ENCODE measurements at regions not wholly inside any gene's neighbourhood (a gene's known extent, or its start where the extent isn't known, plus 50 kb on each side); places are given as distances from the start of the nearest gene placed in this dataset.

- Histone ChIP-seq H3K4me1 (ENCODE audit: insufficient read depth, low read length) (no peaks in the 10 kb centered on the region), H3K4me3 (ENCODE audit: insufficient read depth, low read length) (no peak overlapping the region), H3K79me2 (ENCODE audit: insufficient read depth, low read length) (no peaks in the 10 kb centered on the region), H3K36me3 (ENCODE audit: insufficient read depth, low read length) (no peaks in the 10 kb centered on the region), H3K27ac (ENCODE audit: low read depth, low read length) (no peak overlapping the region), H4K20me1 (ENCODE audit: insufficient read depth, low read length) (no peaks in the 10 kb centered on the region), H3K27me3 (ENCODE audit: insufficient read depth, low read length) (no peaks in the 10 kb centered on the region), H3K4me2 (ENCODE audit: insufficient read depth, low read length) (no peak overlapping the region), H3K9me3 (ENCODE audit: low read depth, low read length) (no peaks in the 10 kb centered on the region), H2AFZ (ENCODE audit: low read length) (no peak overlapping the region)
- no peak for TF ChIP-seq CTCF (IDR thresholded peaks at IDR 0.05; ENCODE audit: extremely low read depth, low read depth, low read length)
- DNase-seq (ENCODE audit: insufficient read length, low spot score, missing footprints): no peak
These were observed 198.1 kb upstream of the CPHXL start for GRCh38 chr16:75924397-75924796.

DNA sequence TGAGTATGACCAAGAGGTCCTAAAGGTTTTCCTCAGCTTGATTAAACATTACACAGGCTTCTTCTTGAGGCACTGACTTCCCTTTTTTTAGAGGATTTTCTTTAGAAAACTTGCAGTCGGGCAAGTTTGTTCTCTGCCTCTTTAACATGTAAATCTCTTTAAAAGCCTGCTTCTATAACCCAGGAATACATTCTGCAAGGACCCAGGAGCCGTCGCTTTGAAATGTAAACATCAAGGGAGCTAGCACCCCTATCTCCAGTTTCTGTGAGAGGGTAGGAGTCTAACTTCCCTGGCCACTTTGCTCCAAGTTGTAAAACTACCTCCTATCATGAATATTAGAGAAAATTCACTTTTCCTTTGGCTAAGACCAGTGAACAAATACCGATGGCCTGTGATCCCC lies 201.5 kb upstream of the CPHXL start:
- Histone ChIP-seq H4K20me1 (ENCODE audit: insufficient read depth, low read length) (no peaks in the 10 kb centered on the region), H3K27me3 (ENCODE audit: insufficient read depth, low read length) (no peaks in the 10 kb centered on the region), H2AFZ (ENCODE audit: low read length) (no peak overlapping the region), H3K4me1 (ENCODE audit: insufficient read depth, low read length) (no peaks in the 10 kb centered on the region), H3K4me2 (ENCODE audit: insufficient read depth, low read length) (no peak overlapping the region), H3K4me3 (ENCODE audit: insufficient read depth, low read length) (no peak overlapping the region), H3K9me3 (ENCODE audit: low read depth, low read length) (no peaks in the 10 kb centered on the region), H3K27ac (ENCODE audit: low read depth, low read length) (no peak overlapping the region), H3K36me3 (ENCODE audit: insufficient read depth, low read length) (no peaks in the 10 kb centered on the region), H3K79me2 (ENCODE audit: insufficient read depth, low read length) (no peaks in the 10 kb centered on the region)
- no peak for DNase-seq (ENCODE audit: insufficient read length, low spot score, missing footprints)
- TF ChIP-seq CTCF (IDR thresholded peaks at IDR 0.05; ENCODE audit: extremely low read depth, low read depth, low read length): no peak

DNA sequence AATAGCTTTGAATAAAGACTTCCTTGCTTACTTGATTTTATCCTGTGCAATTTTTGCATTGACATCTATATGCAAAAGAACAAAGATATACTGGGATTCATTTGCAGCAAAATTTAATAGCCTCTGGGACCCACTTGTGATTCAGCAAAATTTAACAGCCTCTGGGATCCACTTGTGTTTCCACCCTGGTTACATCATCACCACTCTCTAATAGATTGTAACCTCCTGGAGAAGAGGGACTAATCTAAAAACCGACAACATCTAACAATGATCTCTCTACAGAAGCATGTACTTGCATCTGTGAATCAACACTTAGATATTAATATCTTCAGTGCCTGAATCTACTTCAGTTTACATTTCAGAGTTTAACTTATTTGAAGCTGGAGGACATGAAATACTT lies 202.0 kb upstream of the CPHXL start:
- no peak overlapping the region for H3K27ac ChIP-seq (ENCODE audit: low read depth, low read length)
- no peak for TF ChIP-seq CTCF (IDR thresholded peaks at IDR 0.05; ENCODE audit: extremely low read depth, low read depth, low read length)
- no peaks in the 10 kb centered on the region for H3K4me1 ChIP-seq (ENCODE audit: insufficient read depth, low read length)
- no peak for DNase-seq (ENCODE audit: insufficient read length, low spot score, missing footprints)
- H3K4me2 ChIP-seq (ENCODE audit: insufficient read depth, low read length): no peak overlapping the region
- H4K20me1 ChIP-seq (ENCODE audit: insufficient read depth, low read length): no peaks in the 10 kb centered on the region
- H3K4me3 ChIP-seq (ENCODE audit: insufficient read depth, low read length): no peak overlapping the region
- H3K27me3 ChIP-seq (ENCODE audit: insufficient read depth, low read length): no peaks in the 10 kb centered on the region
- no peak overlapping the region for H2AFZ ChIP-seq (ENCODE audit: low read length)
- H3K36me3 ChIP-seq (ENCODE audit: insufficient read depth, low read length): no peaks in the 10 kb centered on the region
- H3K79me2 ChIP-seq (ENCODE audit: insufficient read depth, low read length): no peaks in the 10 kb centered on the region
- H3K9me3 ChIP-seq (ENCODE audit: low read depth, low read length): no peaks in the 10 kb centered on the region

DNA sequence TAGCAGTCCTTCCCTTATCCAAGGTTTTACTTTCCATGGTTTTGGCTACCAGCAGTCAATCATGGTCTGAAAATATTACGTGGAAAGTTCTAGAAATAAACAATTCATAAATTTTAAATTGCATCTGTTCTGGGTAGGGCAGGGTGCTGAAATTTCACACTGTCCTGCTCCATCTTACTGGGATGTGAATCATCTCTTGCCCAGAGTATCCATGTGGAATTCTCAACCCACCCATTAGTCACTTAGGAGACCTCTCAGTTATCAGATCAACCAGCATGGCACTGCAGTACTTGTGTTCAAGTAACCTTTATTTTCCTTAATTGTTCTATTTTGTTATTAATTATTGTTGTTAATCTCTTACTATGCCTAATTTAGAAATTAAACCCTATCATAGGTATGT lies 202.8 kb upstream of the CPHXL start:
- no peak overlapping the region for H3K4me3 ChIP-seq (ENCODE audit: insufficient read depth, low read length)
- no peaks in the 10 kb centered on the region for H3K79me2 ChIP-seq (ENCODE audit: insufficient read depth, low read length)
- no peak for DNase-seq (ENCODE audit: insufficient read length, low spot score, missing footprints)
- H3K4me2 ChIP-seq (ENCODE audit: insufficient read depth, low read length): no peak overlapping the region
- TF ChIP-seq CTCF (IDR thresholded peaks at IDR 0.05; ENCODE audit: extremely low read depth, low read depth, low read length): no peak
- no peaks in the 10 kb centered on the region for H3K27me3 ChIP-seq (ENCODE audit: insufficient read depth, low read length)
- no peaks in the 10 kb centered on the region for H3K9me3 ChIP-seq (ENCODE audit: low read depth, low read length)
- no peaks in the 10 kb centered on the region for H3K4me1 ChIP-seq (ENCODE audit: insufficient read depth, low read length)
- H3K27ac ChIP-seq (ENCODE audit: low read depth, low read length): no peak overlapping the region
- H3K36me3 ChIP-seq (ENCODE audit: insufficient read depth, low read length): no peaks in the 10 kb centered on the region
- H4K20me1 ChIP-seq (ENCODE audit: insufficient read depth, low read length): no peaks in the 10 kb centered on the region
- H2AFZ ChIP-seq (ENCODE audit: low read length): no peak overlapping the region
